ENCODE measurements at regions not wholly inside any gene's neighbourhood (a gene's known extent, or its start where the extent isn't known, plus 50 kb on each side); places are given as distances from the start of the nearest gene placed in this dataset.

DNA sequence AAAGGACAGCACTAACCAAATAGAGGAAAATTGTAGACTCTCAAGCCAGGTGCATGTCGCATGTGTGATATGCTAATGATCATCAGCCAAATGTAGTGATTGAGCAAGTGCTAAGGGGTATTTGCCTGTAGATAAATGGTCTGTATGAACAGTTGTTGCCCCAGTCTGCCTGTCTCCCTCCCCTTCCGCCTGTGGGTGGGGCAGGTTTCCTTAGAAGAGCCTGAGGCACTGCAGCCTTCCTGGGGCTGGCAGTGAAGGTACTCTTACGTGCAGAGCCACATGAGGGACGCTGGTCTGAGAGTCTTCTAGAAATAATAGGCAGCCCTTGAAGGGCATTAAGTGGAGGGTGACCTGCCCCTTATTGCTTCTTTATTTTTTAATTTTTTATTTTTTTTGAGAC is 152.1 kb downstream of the SNX10 start:
- no peak for TF ChIP-seq JUND (IDR thresholded peaks at IDR 0.05; ENCODE audit: low read depth, low read length)
- TF ChIP-seq, protein P1, sequence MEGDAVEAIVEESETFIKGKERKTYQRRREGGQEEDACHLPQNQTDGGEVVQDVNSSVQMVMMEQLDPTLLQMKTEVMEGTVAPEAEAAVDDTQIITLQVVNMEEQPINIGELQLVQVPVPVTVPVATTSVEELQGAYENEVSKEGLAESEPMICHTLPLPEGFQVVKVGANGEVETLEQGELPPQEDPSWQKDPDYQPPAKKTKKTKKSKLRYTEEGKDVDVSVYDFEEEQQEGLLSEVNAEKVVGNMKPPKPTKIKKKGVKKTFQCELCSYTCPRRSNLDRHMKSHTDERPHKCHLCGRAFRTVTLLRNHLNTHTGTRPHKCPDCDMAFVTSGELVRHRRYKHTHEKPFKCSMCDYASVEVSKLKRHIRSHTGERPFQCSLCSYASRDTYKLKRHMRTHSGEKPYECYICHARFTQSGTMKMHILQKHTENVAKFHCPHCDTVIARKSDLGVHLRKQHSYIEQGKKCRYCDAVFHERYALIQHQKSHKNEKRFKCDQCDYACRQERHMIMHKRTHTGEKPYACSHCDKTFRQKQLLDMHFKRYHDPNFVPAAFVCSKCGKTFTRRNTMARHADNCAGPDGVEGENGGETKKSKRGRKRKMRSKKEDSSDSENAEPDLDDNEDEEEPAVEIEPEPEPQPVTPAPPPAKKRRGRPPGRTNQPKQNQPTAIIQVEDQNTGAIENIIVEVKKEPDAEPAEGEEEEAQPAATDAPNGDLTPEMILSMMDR (IDR thresholded peaks at IDR 0.05 in 2 of 3, conservative IDR thresholded peaks at IDR 0.05 in 1 of 3; ENCODE audit: control insufficient read depth in 2 of 3, extremely low read depth in 1 of 3, insufficient read depth in 1 of 3, low read depth in 3 of 3, low read length in 3 of 3): no peak
- no peak for TF ChIP-seq EGR1 (IDR thresholded peaks at IDR 0.05; ENCODE audit: borderline replicate concordance in 1 of 2, low read depth in 2 of 2, low read length in 2 of 2)
- no peak for TF ChIP-seq NRF1 (conservative IDR thresholded peaks at IDR 0.05; ENCODE audit: low read depth, low read length)
- no peak for TF ChIP-seq EP300 (IDR thresholded peaks at IDR 0.05; ENCODE audit: borderline replicate concordance in 1 of 2, control insufficient read depth in 1 of 2, low read depth in 2 of 2, low read length in 2 of 2)
- no peak for TF ChIP-seq SP1 (IDR thresholded peaks at IDR 0.05; ENCODE audit: low read depth, low read length)
- TF ChIP-seq NFYA (IDR thresholded peaks at IDR 0.05; ENCODE audit: borderline replicate concordance, low read depth, low read length): no peak
- no peak for TF ChIP-seq SRF (IDR thresholded peaks at IDR 0.05; ENCODE audit: low read depth in 2 of 2, low read length in 2 of 2)

Measured in GM12878 (cell line).